ENCODE measurements at regions not wholly inside any gene's neighbourhood (a gene's known extent, or its start where the extent isn't known, plus 50 kb on each side); places are given as distances from the start of the nearest gene placed in this dataset.

DNA sequence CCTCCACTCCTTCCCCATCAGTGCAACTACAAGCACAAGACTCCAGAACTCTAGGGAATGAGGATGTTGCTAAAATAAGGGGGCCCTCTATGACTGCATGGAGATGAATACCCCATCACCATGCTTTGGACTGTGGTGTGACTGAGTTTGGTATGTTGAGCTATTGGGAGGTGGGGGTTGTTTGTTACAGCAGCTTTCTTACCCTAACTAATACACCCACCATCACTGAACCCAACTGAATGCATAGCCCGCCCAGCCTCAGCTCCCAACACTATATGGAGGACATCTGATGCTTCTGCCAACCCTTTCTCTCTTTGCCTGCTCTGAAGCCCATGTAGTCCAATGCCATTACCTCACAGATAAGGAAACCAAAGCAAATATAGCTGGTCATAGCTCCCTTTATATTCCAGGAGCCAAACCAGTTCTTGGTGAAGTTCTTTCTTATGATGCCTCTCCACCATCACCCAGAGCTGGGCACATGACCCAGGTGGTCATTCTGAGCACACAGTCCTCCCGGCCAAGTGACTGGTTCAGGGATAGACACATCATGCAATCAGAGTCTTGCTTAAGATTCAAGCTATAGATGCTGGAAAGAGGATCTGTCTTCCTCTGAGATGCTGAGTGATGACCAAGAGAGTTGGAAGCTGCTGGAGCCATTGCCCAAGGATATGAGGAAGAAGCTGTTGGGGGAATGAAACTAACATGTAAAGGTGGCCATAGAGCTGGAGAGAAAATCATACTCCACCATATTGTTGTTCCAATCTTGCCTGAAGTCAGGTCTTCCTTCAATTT, 155.6 kb upstream of the HAAO start:
- FAIRE-seq: no peak

- no peak for FAIRE-seq
Measured at GRCh38 chr2:42944779-42945415, 152.5 kb upstream of the HAAO start.

DNA sequence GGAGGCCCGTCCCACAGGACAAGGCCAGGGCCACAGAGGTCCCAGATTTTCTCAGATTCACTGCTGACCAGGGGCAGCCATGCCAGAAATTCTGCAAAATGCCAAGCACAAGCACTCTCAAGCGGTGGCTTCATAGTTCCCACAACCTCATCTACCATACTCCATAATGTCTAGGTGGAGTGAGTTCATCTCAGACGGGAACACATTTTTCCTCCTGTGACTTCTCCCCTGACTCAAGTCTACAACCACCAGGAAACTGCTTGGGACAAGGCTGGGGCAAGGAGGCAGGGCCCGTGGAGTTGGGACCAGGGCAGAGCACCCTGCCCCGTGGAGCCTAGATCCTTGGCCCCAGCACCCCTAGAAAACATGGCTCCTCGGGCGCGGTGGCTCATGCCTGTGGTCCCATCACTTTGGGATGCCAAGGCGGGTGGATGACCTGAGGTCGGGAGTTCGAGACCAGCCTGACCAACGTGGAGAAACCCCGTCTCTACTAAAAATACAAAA, 150.7 kb upstream of the HAAO start:
- no peak for FAIRE-seq

GRCh38 chr2:42942214-42942989, 150.0 kb upstream of the HAAO start:
- no peak for FAIRE-seq

GRCh38 chr2:42941633-42942176, 149.3 kb upstream of the HAAO start:
- no peak for FAIRE-seq

- FAIRE-seq: no peak
Measured at GRCh38 chr2:42939411-42940206, 147.2 kb upstream of the HAAO start.

DNA sequence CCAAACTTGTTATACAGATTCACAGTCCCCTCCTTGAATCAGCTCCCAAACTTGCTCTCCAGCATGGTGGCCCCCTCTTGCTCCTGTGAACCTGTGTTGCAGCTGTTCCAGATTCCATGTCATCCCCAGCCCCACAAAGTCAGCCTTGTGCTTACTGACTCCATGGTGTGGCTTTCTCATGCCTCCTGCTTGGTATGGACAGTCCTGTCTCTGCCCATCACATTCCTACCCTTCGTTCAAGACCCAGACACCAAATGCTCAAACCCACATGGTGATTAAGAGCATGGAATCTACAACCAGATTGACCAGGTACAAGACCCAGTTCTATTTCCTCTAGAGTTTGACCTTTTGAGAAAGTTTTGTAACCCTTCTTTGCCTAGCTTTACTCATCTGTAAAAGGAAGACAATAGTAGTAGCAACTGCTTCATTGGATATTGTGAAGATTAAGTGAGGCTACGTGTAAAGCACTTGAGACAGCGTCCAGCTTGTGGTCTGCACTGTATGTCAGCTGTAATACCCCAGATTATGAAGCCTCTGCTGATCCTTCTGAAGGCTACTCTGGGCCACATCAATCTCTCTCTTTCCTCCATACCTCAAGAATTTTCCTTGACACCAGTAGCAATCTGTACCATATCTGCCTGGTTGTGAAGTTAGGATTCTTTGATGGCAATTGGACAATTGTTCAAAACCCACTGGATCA, 146.4 kb upstream of the HAAO start:
- no peak for FAIRE-seq

DNA sequence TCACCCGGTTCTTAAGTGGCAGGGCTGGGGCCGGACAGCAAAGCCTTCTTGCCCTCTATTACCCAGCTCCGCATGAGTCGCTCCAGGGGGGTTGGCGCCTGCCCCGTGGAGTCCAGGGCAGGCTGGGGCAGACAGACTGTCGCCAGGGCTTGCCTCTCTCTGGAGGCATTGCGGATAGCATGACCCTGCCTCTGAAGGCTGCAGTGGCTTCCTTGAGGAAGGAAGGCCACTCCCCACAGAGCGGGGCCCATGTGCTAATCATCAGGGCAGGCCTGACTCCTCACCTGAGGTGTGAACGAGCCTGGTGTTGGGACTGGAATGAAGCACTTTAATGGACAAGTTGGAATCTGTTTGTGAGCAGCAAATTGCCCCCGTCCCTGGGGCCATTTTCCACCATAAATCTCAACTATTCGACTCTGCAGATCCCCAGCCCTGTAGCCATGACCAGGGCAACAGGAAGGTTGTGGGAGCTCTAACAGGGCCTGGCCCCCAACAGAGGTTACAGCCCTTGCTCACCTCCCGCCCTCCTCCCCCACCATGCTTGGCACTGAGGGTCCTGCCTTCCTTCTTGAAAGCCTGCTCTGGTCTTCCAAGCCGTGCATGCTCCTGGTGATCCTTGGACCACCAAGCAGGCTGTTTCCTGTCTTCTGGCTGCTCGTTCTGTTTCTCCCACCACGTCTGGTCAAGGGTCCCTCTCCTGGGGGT, 144.9 kb upstream of the HAAO start:
- FAIRE-seq: no peak

- FAIRE-seq: no peak
Measured at GRCh38 chr2:42935692-42936671, 143.6 kb upstream of the HAAO start.

DNA sequence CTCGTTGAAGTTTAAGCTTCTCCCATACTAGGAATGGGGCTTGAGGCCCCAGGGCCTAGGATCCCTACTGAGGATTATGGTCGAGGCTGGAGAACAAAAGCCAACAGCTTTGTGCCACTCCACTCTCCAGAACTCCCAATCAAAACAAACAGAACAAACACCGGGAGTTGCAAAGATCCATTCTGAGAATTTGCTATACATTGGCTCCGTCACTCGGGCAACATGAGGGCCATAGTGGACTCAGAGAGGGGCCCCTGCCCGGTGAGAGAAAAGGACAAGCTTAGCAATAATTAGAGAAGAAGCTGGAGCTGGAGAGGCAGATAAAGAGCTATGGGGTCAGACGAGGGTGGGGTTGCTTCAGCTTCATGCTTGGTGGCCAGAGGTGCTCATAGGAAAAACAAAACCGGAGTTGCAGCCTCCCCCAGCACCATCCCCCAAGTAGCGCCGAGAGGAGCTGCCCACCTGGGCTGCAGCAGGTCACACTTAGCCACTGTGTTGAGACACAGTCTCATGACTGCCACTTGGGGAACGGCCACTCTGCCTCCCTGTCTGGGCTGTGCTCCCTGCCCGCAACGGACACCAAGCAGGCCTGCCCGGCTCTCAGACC, 142.3 kb upstream of the HAAO start:
- no peak for FAIRE-seq

DNA sequence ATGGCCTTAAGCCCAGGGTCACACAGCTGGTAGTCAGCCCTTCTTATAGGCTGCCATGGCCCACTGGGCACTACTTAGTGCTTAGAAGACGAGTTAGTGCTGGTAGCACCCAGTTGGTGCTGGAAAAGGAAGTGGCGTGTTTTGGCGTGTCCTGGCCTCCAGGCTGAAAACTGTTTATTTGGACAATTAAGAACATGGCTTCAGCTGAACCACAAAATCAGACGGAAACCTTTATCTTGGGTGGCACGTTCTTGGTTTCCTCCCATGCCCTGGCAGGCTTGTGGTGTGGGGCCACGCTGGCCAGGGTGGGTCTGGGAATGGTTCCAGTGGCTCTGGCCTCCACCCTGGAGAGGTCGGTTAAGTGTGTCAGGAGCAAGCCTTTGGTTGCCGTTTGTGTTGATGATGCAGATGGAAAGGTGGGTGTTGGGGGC, 141.5 kb upstream of the HAAO start:
- FAIRE-seq: no peak

DNA sequence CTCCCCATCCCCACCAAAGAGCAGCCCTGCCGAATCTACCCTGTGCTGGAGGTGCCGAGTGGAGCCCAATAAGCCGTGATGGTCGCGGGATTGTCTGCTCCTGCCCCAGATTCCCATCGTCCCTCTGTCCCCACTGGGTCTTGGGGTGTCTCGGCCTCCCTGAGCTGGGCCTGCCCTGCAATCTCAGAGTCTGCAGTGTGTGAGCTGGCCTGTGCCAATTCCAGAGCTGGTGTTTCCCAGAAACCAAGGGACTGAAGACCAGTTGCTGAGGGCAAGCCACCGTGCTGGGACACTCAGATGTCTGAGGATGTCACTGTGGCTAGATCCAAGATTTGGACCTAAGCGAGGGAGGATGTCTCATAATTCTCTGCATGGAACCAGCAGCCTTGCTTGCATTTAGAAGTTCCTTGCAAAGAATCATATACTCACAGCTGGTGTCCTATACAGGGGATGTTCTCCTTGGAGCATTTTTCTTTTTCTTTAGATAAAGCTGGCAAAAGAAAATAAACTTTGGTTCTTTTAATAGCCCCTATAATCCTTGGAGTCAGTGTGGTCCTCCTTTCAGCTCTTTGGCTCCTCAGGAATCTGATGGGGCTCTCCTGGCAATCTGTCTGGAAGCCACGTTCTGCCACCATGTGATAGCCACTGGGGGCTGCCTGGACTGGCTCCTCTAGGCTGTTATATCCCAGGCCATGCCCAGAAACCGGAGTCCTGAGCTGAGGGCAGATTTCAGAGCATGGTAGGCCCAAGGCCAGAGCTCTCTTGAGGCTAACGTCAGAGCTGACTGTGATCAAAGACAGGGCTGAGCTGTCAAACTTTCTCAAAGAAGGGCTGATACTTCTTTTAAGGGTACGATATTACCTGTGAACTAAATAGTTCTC, 140.1 kb upstream of the HAAO start:
- FAIRE-seq: no peak

- no peak for FAIRE-seq
Measured at GRCh38 chr2:42931818-42932195, 139.4 kb upstream of the HAAO start.

- FAIRE-seq: no peak
Measured at GRCh38 chr2:42931146-42931817, 138.9 kb upstream of the HAAO start.

GRCh38 chr2:42930025-42930581, 137.7 kb upstream of the HAAO start:
- no peak for FAIRE-seq

GRCh38 chr2:42929546-42930024, 137.2 kb upstream of the HAAO start:
- FAIRE-seq: no peak

All from colon (tissue), 2 donors.